ENCODE measurements at regions not wholly inside any gene's neighbourhood (a gene's known extent, or its start where the extent isn't known, plus 50 kb on each side); places are given as distances from the start of the nearest gene placed in this dataset.

- no peak overlapping the region for H3K4me2 ChIP-seq (ENCODE audit: insufficient read depth, low read length)
- no peaks in the 10 kb centered on the region for H3K9me3 ChIP-seq (replicated peaks; ENCODE audit: control insufficient read depth, insufficient read depth, low read length)
- no peak overlapping the region for H3K4me3 ChIP-seq (replicated peaks in 1 of 3; ENCODE audit: insufficient read depth in 1 of 3, low read depth in 1 of 3, low read length in 3 of 3)
- H3K4me1 ChIP-seq (ENCODE audit: control insufficient read depth, extremely low read depth, insufficient read depth, low read length) = no peaks in the 10 kb centered on the region
- no peaks in the 10 kb centered on the region for H3K79me2 ChIP-seq (ENCODE audit: control insufficient read depth, insufficient read depth, low read length)
- TF ChIP-seq EZH2 (IDR thresholded peaks at IDR 0.05; ENCODE audit: borderline replicate concordance, low read depth, low read length, severe bottlenecking) = no peak
- TF ChIP-seq POLR2A (IDR thresholded peaks at IDR 0.05; ENCODE audit: low read depth, low read length) = no peak
- no peak for TF ChIP-seq FOS (IDR thresholded peaks at IDR 0.05; ENCODE audit: borderline replicate concordance, insufficient read depth, low read length)
- TF ChIP-seq POLR2AphosphoS5 (IDR thresholded peaks at IDR 0.05; ENCODE audit: insufficient read depth, low read depth, low read length) = no peak
- ChIA-PET CTCF (no interaction called here), POLR2A (no interaction called here)
- no peak overlapping the region for H3K27ac ChIP-seq (ENCODE audit: insufficient read depth, low read depth, low read length)
- no peak overlapping the region for H2AFZ ChIP-seq (ENCODE audit: low read depth, low read length)
- no peaks in the 10 kb centered on the region for H4K20me1 ChIP-seq (replicated peaks; ENCODE audit: control insufficient read depth, extremely low read depth, insufficient read depth, low read length)
- no TSS peak for BruUV-seq (replicated peaks)
- H3K36me3 ChIP-seq (ENCODE audit: control insufficient read depth in 2 of 2, extremely low read depth in 1 of 2, insufficient read depth in 2 of 2, low read length in 2 of 2) = no peaks in the 10 kb centered on the region
- dilution Hi-C loops (cut with MboI; ENCODE audit: extremely low pct_ligation_motif_present, low sequenced_read_pairs) = no loop called here
- DNase-seq (ENCODE audit: low read depth, low spot score) (no peak), FAIRE-seq (no peak)
- no peak overlapping the region for H3K9ac ChIP-seq (replicated peaks; ENCODE audit: extremely low read depth, insufficient read depth, low read length)
- intact Hi-C loops (cut with micrococcal nuclease) = no loop called here
- no peaks in the 10 kb centered on the region for H3K9me1 ChIP-seq (replicated peaks; ENCODE audit: control insufficient read depth, extremely low read depth, insufficient read depth, low read length)
- H3K27me3 ChIP-seq (ENCODE audit: control insufficient read depth in 2 of 2, insufficient read depth in 2 of 2, low read length in 2 of 2) = peaks cover 0 to 3% of the 10 kb centered on the region in 2 experiments
Measured at GRCh38 chr2:128380061-128380889, 61.6 kb upstream of the HS6ST1 start.

DNA sequence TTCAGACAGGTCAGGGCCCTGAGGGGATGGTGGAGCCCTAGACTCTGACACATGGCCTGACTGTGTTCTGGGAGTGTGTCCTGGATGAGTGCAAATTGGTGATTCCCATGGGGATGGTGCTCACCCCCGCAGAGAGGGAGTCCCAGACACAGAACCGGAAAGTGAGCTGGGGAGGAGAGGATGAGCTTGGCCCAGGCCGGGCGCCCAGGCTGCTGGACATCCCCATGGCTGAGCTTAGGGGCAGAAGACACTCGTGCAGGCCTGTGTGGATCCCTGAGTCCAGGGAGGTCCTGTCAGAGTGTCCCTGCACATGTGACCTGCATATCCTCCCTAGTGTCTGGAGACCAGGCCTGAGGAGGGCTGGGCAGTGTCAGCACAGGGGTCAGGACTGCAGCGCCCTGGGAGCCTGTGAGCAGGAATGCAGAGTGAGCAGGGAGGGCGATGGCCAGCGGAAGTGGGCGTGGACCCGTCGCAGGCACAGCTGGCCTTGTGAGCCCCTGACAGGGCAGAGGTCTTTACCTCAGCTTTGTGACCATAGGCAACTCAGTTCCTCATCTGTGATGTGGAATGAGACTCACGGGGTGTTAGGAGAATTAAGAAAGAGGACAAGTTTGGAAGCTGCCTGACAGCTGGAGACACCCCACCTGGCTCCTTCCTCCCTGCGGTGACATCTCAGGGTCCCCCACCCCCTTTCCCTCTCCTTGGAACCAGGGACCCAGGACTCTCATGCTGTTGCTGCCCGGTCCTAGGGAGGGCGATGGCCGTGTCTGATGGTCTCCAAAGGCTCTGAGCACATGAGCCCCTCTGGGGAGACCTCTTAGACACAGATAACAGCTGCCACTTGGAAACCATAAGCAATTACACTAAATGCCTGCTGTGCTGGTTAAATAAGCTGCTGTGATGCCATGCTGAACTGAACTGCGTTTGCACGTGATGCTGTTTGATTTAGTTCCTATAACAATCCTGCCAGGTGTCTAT is 62.6 kb upstream of the HS6ST1 start:
- Histone ChIP-seq H3K4me2 (ENCODE audit: insufficient read depth, low read length) (no peak overlapping the region), H3K9me1 (replicated peaks; ENCODE audit: control insufficient read depth, extremely low read depth, insufficient read depth, low read length) (no peaks in the 10 kb centered on the region), H3K9me3 (replicated peaks; ENCODE audit: control insufficient read depth, insufficient read depth, low read length) (no peaks in the 10 kb centered on the region), H3K27me3 (ENCODE audit: control insufficient read depth in 2 of 2, insufficient read depth in 2 of 2, low read length in 2 of 2) (peaks cover 0 to 3% of the 10 kb centered on the region in 2 experiments), H3K79me2 (ENCODE audit: control insufficient read depth, insufficient read depth, low read length) (no peaks in the 10 kb centered on the region), H3K27ac (ENCODE audit: insufficient read depth, low read depth, low read length) (no peak overlapping the region), H3K4me3 (replicated peaks in 1 of 3; ENCODE audit: insufficient read depth in 1 of 3, low read depth in 1 of 3, low read length in 3 of 3) (no peak overlapping the region), H3K9ac (replicated peaks; ENCODE audit: extremely low read depth, insufficient read depth, low read length) (no peak overlapping the region), H2AFZ (ENCODE audit: low read depth, low read length) (no peak overlapping the region), H4K20me1 (replicated peaks; ENCODE audit: control insufficient read depth, extremely low read depth, insufficient read depth, low read length) (no peaks in the 10 kb centered on the region), H3K4me1 (ENCODE audit: control insufficient read depth, extremely low read depth, insufficient read depth, low read length) (no peaks in the 10 kb centered on the region), H3K36me3 (ENCODE audit: control insufficient read depth in 2 of 2, extremely low read depth in 1 of 2, insufficient read depth in 2 of 2, low read length in 2 of 2) (no peaks in the 10 kb centered on the region)
- BruUV-seq (replicated peaks) = no TSS peak
- FAIRE-seq = no peak
- intact Hi-C loops (cut with micrococcal nuclease) (no loop called here), dilution Hi-C loops (cut with MboI; ENCODE audit: extremely low pct_ligation_motif_present, low sequenced_read_pairs) (no loop called here)
- POLR2A ChIA-PET = no interaction called here
- DNase-seq (ENCODE audit: low read depth, low spot score) = no peak
- TF ChIP-seq POLR2AphosphoS5 (IDR thresholded peaks at IDR 0.05; ENCODE audit: insufficient read depth, low read depth, low read length) (no peak), GATA2 (IDR thresholded peaks at IDR 0.05; ENCODE audit: insufficient read depth, insufficient read length, low read depth, low read length) (no peak), CTCF (IDR thresholded peaks at IDR 0.05; ENCODE audit: extremely low read depth in 1 of 2, insufficient read depth in 1 of 2, low read depth in 1 of 2, low read length in 2 of 2) (no peak), MYC (IDR thresholded peaks at IDR 0.05; ENCODE audit: low read depth, low read length) (no peak), EZH2 (IDR thresholded peaks at IDR 0.05; ENCODE audit: borderline replicate concordance, low read depth, low read length, severe bottlenecking) (no peak), POLR2A (IDR thresholded peaks at IDR 0.05; ENCODE audit: low read depth, low read length) (no peak), FOS (IDR thresholded peaks at IDR 0.05; ENCODE audit: borderline replicate concordance, insufficient read depth, low read length) (no peak), JUN (IDR thresholded peaks at IDR 0.05; ENCODE audit: borderline replicate concordance, insufficient read depth, insufficient read length, low read depth) (no peak)
- TF ChIP-seq, protein P1, sequence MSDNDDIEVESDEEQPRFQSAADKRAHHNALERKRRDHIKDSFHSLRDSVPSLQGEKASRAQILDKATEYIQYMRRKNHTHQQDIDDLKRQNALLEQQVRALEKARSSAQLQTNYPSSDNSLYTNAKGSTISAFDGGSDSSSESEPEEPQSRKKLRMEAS (IDR thresholded peaks at IDR 0.05; ENCODE audit: insufficient read depth, insufficient read length) = no peak
- CTCF ChIA-PET = no interaction called here
